CD4-positive, alpha-beta memory T cell (primary cell): ENCODE measurements at regions not wholly inside any gene's neighbourhood (a gene's known extent, or its start where the extent isn't known, plus 50 kb on each side); places are given as distances from the start of the nearest gene placed in this dataset.

Experiments
- CTCF ChIA-PET: fragments of 350-600 bp; sonication (Branson Sonifier 250); formaldehyde crosslinking; loops from one replicate; lab custom pipeline; 2021; ENCODE audit warnings: inconsistent platforms; ENCODE audit not compliant: partially characterized antibody; lab: Charles Lee
- POLR2A ChIA-PET: fragments of 350-600 bp; sonication (Branson Sonifier 250); formaldehyde crosslinking; loops from one replicate; lab custom pipeline; 2021; ENCODE audit not compliant: partially characterized antibody; lab: Charles Lee
- DNase-seq, 5 donors: peaks; one replicate each; pipeline versions ENCODE4 v3.0.0 to v3.0.0-alpha.2; 2020 to 2022; ENCODE audit warnings: mixed read lengths in 1 of 5
- H3K27ac ChIP-seq: one replicate; pipeline ENCODE4 v1.7.0; 2013; ENCODE audit warnings: low read depth, low read length
- H3K27me3 ChIP-seq: 2 replicates; pipeline ENCODE4 v1.7.0; 2013; ENCODE audit warnings: mild to moderate bottlenecking, low read length, moderate library complexity; ENCODE audit not compliant: insufficient read depth
- H3K36me3 ChIP-seq: 2 replicates; pipeline ENCODE4 v1.7.0; 2013; ENCODE audit warnings: mild to moderate bottlenecking, low read length, moderate library complexity; ENCODE audit not compliant: insufficient read depth
- H3K4me1 ChIP-seq: 2 replicates; pipeline ENCODE4 v1.7.0; 2013; ENCODE audit warnings: mild to moderate bottlenecking, low read length, moderate library complexity; ENCODE audit not compliant: insufficient read depth
- H3K4me3 ChIP-seq, 2 donors: one replicate each; pipeline ENCODE4 v1.7.0; 2013; ENCODE audit warnings: low read length in 2 of 2, mild to moderate bottlenecking in 1 of 2
- H3K9me3 ChIP-seq, 2 donors: one replicate each; pipeline ENCODE4 v1.7.0; 2013; ENCODE audit warnings: low read length in 2 of 2, control low read depth in 1 of 2; ENCODE audit not compliant: control insufficient read depth in 1 of 2
- H3K27ac Mint-ChIP-seq, 7 donors: one replicate each; pipeline ENCODE4 v1.8.0; 2020 to 2021; ENCODE audit warnings: mixed read lengths in 7 of 7, mild to moderate bottlenecking in 6 of 7, inconsistent platforms in 3 of 7, moderate library complexity in 3 of 7
- H3K27me3 Mint-ChIP-seq, 2 donors: one replicate each; pipeline ENCODE4 v1.8.0; 2020 to 2021; ENCODE audit warnings: mixed read lengths in 2 of 2
- H3K36me3 Mint-ChIP-seq, 2 donors: one replicate each; pipeline ENCODE4 v1.8.0; 2020 to 2021; ENCODE audit warnings: mixed read lengths in 2 of 2, inconsistent platforms in 1 of 2, mild to moderate bottlenecking in 1 of 2
- H3K4me1 Mint-ChIP-seq, 4 donors: one replicate each; pipeline ENCODE4 v1.8.0; 2020 to 2021; ENCODE audit warnings: mixed read lengths in 4 of 4, mild to moderate bottlenecking in 1 of 4
- H3K4me3 Mint-ChIP-seq, 8 donors: one replicate each; pipeline ENCODE4 v1.8.0; 2020 to 2021; ENCODE audit warnings: mixed read lengths in 8 of 8, mild to moderate bottlenecking in 7 of 8, moderate library complexity in 6 of 8, inconsistent platforms in 3 of 8
- H3K9me3 Mint-ChIP-seq, 8 donors: one replicate each; pipeline ENCODE4 v1.8.0; 2020 to 2021; ENCODE audit warnings: mixed read lengths in 8 of 8, mild to moderate bottlenecking in 5 of 8, inconsistent platforms in 3 of 8, moderate library complexity in 1 of 8
- intact Hi-C: fragments of 100-400 bp; cut with micrococcal nuclease; formaldehyde crosslinking; loops from one replicate; pipeline ENCODE4 v1.15.1; 2023

- no peak overlapping the region for H3K4me3 ChIP-seq
- H3K27ac ChIP-seq: no peak overlapping the region
- H3K4me1 Mint-ChIP-seq: no peaks in the 10 kb centered on the region
- intact Hi-C loops: no loop called here
- H3K4me1 ChIP-seq: no peaks in the 10 kb centered on the region
- DNase-seq: no peak
- ChIA-PET CTCF (no interaction called here), POLR2A (no interaction called here)
- no peaks in the 10 kb centered on the region for H3K27me3 Mint-ChIP-seq
- H3K9me3 ChIP-seq: no peaks in the 10 kb centered on the region
- no peaks in the 10 kb centered on the region for H3K36me3 ChIP-seq
- H3K27me3 ChIP-seq: no peaks in the 10 kb centered on the region
- H3K4me3 Mint-ChIP-seq: no peak overlapping the region
- no peak overlapping the region for H3K27ac Mint-ChIP-seq
- H3K9me3 Mint-ChIP-seq: peaks cover 0 to 9% (median 2%) of the 10 kb centered on the region in 8 donors
- H3K36me3 Mint-ChIP-seq: no peaks in the 10 kb centered on the region
Observed at GRCh38 chr4:125702406-125702805, 387.7 kb downstream of the FAT4 start.

GRCh38 chr4:125703443-125703842 lies 388.7 kb downstream of the FAT4 start:
- H3K27me3 ChIP-seq: no peaks in the 10 kb centered on the region
- POLR2A ChIA-PET: no interaction called here
- Mint-ChIP-seq H3K27ac (no peak overlapping the region), H3K27me3 (no peaks in the 10 kb centered on the region), H3K4me3 (no peak overlapping the region), H3K4me1 (no peaks in the 10 kb centered on the region), H3K9me3 (peaks cover 0 to 5% (median 3%) of the 10 kb centered on the region in 8 donors), H3K36me3 (no peaks in the 10 kb centered on the region)
- intact Hi-C loops: no loop called here
- no peak overlapping the region for H3K27ac ChIP-seq
- H3K9me3 ChIP-seq: no peaks in the 10 kb centered on the region
- no peaks in the 10 kb centered on the region for H3K36me3 ChIP-seq
- no peak overlapping the region for H3K4me3 ChIP-seq
- H3K4me1 ChIP-seq: no peaks in the 10 kb centered on the region
- CTCF ChIA-PET: no interaction called here
- DNase-seq: no peak

GRCh38 chr4:125704726-125705125 lies 390.0 kb downstream of the FAT4 start:
- Mint-ChIP-seq H3K36me3 (no peaks in the 10 kb centered on the region), H3K4me1 (no peaks in the 10 kb centered on the region), H3K27ac (no peak overlapping the region), H3K9me3 (peaks cover 0 to 5% (median 1%) of the 10 kb centered on the region in 8 donors), H3K4me3 (no peak overlapping the region), H3K27me3 (no peaks in the 10 kb centered on the region)
- H3K36me3 ChIP-seq: no peaks in the 10 kb centered on the region
- H3K4me3 ChIP-seq: no peak overlapping the region
- H3K27me3 ChIP-seq: no peaks in the 10 kb centered on the region
- intact Hi-C loops: no loop called here
- ChIA-PET CTCF (no interaction called here), POLR2A (no interaction called here)
- H3K4me1 ChIP-seq: no peaks in the 10 kb centered on the region
- H3K9me3 ChIP-seq: no peaks in the 10 kb centered on the region
- DNase-seq: no peak
- no peak overlapping the region for H3K27ac ChIP-seq

GRCh38 chr4:125705681-125706080 lies 390.9 kb downstream of the FAT4 start:
- no peaks in the 10 kb centered on the region for H3K36me3 Mint-ChIP-seq
- DNase-seq: no peak
- H3K27ac Mint-ChIP-seq: no peak overlapping the region
- H3K4me3 ChIP-seq: no peak overlapping the region
- H3K27me3 ChIP-seq: no peaks in the 10 kb centered on the region
- H3K4me1 Mint-ChIP-seq: no peaks in the 10 kb centered on the region
- H3K4me1 ChIP-seq: no peaks in the 10 kb centered on the region
- no peaks in the 10 kb centered on the region for H3K36me3 ChIP-seq
- no peaks in the 10 kb centered on the region for H3K9me3 ChIP-seq
- CTCF ChIA-PET: no interaction called here
- H3K9me3 Mint-ChIP-seq: peaks cover 0 to 3% (median 2%) of the 10 kb centered on the region in 8 donors
- H3K27ac ChIP-seq: no peak overlapping the region
- POLR2A ChIA-PET: no interaction called here
- H3K4me3 Mint-ChIP-seq: no peak overlapping the region
- intact Hi-C loops: no loop called here
- H3K27me3 Mint-ChIP-seq: no peaks in the 10 kb centered on the region

GRCh38 chr4:125707397-125707796 lies 392.6 kb downstream of the FAT4 start:
- Histone ChIP-seq H3K36me3 (no peaks in the 10 kb centered on the region), H3K27ac (no peak overlapping the region), H3K27me3 (no peaks in the 10 kb centered on the region), H3K4me1 (no peaks in the 10 kb centered on the region), H3K4me3 (no peak overlapping the region), H3K9me3 (no peaks in the 10 kb centered on the region)
- Mint-ChIP-seq H3K4me3 (no peak overlapping the region), H3K27me3 (no peaks in the 10 kb centered on the region), H3K36me3 (no peaks in the 10 kb centered on the region), H3K27ac (no peak overlapping the region), H3K9me3 (peaks cover 0 to 3% (median under 1%) of the 10 kb centered on the region in 8 donors), H3K4me1 (no peaks in the 10 kb centered on the region)
- intact Hi-C loops: no loop called here
- POLR2A ChIA-PET: no interaction called here
- DNase-seq: no peak
- CTCF ChIA-PET: no interaction called here

GRCh38 chr4:125710766-125711165 lies 396.0 kb downstream of the FAT4 start:
- CTCF ChIA-PET: no interaction called here
- Mint-ChIP-seq H3K27ac (no peak overlapping the region), H3K27me3 (no peaks in the 10 kb centered on the region), H3K4me1 (no peaks in the 10 kb centered on the region), H3K9me3 (peaks cover 0 to 4% (median 0%) of the 10 kb centered on the region in 8 donors), H3K36me3 (no peaks in the 10 kb centered on the region), H3K4me3 (no peak overlapping the region)
- Histone ChIP-seq H3K9me3 (no peaks in the 10 kb centered on the region), H3K4me3 (no peak overlapping the region), H3K4me1 (no peaks in the 10 kb centered on the region), H3K27me3 (no peaks in the 10 kb centered on the region), H3K36me3 (no peaks in the 10 kb centered on the region), H3K27ac (no peak overlapping the region)
- intact Hi-C loops: no loop called here
- DNase-seq: no peak
- POLR2A ChIA-PET: no interaction called here

DNA sequence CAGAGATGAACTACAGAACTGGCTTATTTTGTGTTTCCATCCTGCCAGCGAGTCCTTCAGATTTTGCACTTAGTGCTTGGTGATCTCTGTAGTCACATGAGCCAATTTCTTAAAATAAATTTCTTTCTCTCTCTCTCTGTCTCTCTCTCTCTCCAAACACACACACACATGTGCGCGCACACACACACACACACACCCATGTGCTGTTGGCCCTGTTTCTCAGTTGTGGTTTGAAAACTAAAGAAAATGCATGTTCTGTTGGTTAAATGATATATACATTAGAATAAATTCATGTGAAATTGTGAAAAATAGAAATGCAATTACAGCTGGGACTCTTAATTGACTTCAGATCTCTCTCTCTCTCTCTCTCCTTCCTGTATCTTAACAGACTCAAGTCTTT lies 399.3 kb downstream of the FAT4 start:
- no peaks in the 10 kb centered on the region for H3K27me3 Mint-ChIP-seq
- ChIA-PET CTCF (no interaction called here), POLR2A (no interaction called here)
- H3K27ac ChIP-seq: no peak overlapping the region
- no peak for DNase-seq
- H3K4me3 Mint-ChIP-seq: no peak overlapping the region
- no peaks in the 10 kb centered on the region for H3K36me3 ChIP-seq
- no peaks in the 10 kb centered on the region for H3K4me1 Mint-ChIP-seq
- intact Hi-C loops: no loop called here
- no peaks in the 10 kb centered on the region for H3K4me1 ChIP-seq
- no peaks in the 10 kb centered on the region for H3K27me3 ChIP-seq
- H3K36me3 Mint-ChIP-seq: no peaks in the 10 kb centered on the region
- H3K9me3 Mint-ChIP-seq: peaks cover 0 to 9% (median under 1%) of the 10 kb centered on the region in 8 donors
- no peak overlapping the region for H3K4me3 ChIP-seq
- no peak overlapping the region for H3K27ac Mint-ChIP-seq
- no peaks in the 10 kb centered on the region for H3K9me3 ChIP-seq

DNA sequence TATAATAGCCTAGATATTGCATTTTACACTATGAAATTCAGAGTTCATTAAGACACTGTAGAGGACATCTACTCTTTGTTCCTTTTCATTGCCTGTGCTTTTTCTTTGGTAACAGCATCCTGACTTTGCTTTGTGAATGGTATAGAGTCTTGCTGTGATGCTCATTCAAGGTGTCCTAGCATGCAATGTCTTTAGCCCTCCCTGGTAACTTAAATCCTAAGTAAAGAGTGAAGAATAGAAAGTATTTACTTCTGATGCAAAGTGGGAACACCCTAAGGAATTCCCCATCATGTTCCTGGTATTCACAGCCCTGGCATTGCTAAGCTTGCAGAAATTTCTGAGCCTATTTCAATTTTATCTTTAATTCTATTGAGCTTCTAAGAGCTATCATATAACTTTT lies 400.1 kb downstream of the FAT4 start:
- Mint-ChIP-seq H3K36me3 (no peaks in the 10 kb centered on the region), H3K4me1 (no peaks in the 10 kb centered on the region), H3K9me3 (peaks cover 0 to 9% (median under 1%) of the 10 kb centered on the region in 8 donors), H3K27me3 (no peaks in the 10 kb centered on the region), H3K27ac (no peak overlapping the region), H3K4me3 (no peak overlapping the region)
- Histone ChIP-seq H3K4me1 (no peaks in the 10 kb centered on the region), H3K36me3 (no peaks in the 10 kb centered on the region), H3K9me3 (no peaks in the 10 kb centered on the region), H3K27me3 (no peaks in the 10 kb centered on the region), H3K4me3 (no peak overlapping the region), H3K27ac (no peak overlapping the region)
- DNase-seq: no peak
- POLR2A ChIA-PET: no interaction called here
- CTCF ChIA-PET: no interaction called here
- intact Hi-C loops: no loop called here
